Trophoblast cell (in vitro differentiated cells and primary cell): ENCODE measurements at regions not wholly inside any gene's neighbourhood (a gene's known extent, or its start where the extent isn't known, plus 50 kb on each side); places are given as distances from the start of the nearest gene placed in this dataset.

ENCODE experiments used
- DNase-seq, 2 donors: peaks; one replicate each; pipeline ENCODE4 v3.0.0-alpha.2; 2016
- H2AFZ ChIP-seq: 2 replicates; pipeline ENCODE4 v1.6.1; 2013; ENCODE audit warnings: low read length, moderate library complexity, mild to moderate bottlenecking; ENCODE audit not compliant: insufficient read depth, poor library complexity
- H2AK5ac ChIP-seq: 2 replicates; pipeline ENCODE4 v1.6.1; 2013; ENCODE audit warnings: mild to moderate bottlenecking, low read length
- H2BK120ac ChIP-seq: 2 replicates; pipeline ENCODE4 v1.6.1; 2013; ENCODE audit warnings: low read length, mild to moderate bottlenecking, moderate library complexity; ENCODE audit not compliant: insufficient read depth, poor library complexity
- H2BK12ac ChIP-seq: 2 replicates; pipeline ENCODE4 v1.6.1; 2013; ENCODE audit warnings: mild to moderate bottlenecking, low read length, moderate library complexity
- H2BK5ac ChIP-seq: 2 replicates; pipeline ENCODE4 v1.6.1; 2013; ENCODE audit warnings: low read length, low read depth, moderate library complexity, mild to moderate bottlenecking; ENCODE audit not compliant: poor library complexity
- H3K14ac ChIP-seq: 2 replicates; pipeline ENCODE4 v1.6.1; 2013; ENCODE audit warnings: mild to moderate bottlenecking, low read length
- H3K18ac ChIP-seq: 2 replicates; pipeline ENCODE4 v1.6.1; 2013; ENCODE audit warnings: mild to moderate bottlenecking, low read length
- H3K23ac ChIP-seq: 2 replicates; pipeline ENCODE4 v1.6.1; 2013; ENCODE audit warnings: low read length
- H3K27ac ChIP-seq: 2 replicates; pipeline ENCODE4 v1.5.1; 2013; ENCODE audit warnings: low read depth, mild to moderate bottlenecking, inconsistent platforms, low read length, moderate library complexity
- H3K27me3 ChIP-seq: 2 replicates; pipeline ENCODE4 v1.6.1; 2013; ENCODE audit warnings: inconsistent platforms, mild to moderate bottlenecking, low read length, moderate library complexity; ENCODE audit not compliant: insufficient read depth
- H3K36me3 ChIP-seq, 2 experiments: 1 replicate in 1 of 2; 2 replicates in 1 of 2; pipeline ENCODE4 v1.6.1; 2013; ENCODE audit warnings: low read length in 2 of 2, mild to moderate bottlenecking in 2 of 2, moderate library complexity in 1 of 2; ENCODE audit not compliant: insufficient read depth in 2 of 2, control insufficient read depth in 1 of 2
- H3K4ac ChIP-seq: 2 replicates; pipeline ENCODE4 v1.6.1; 2013; ENCODE audit warnings: low read depth, mild to moderate bottlenecking, low read length, moderate library complexity
- H3K4me1 ChIP-seq, 2 experiments: 1 replicate in 1 of 2; 2 replicates in 1 of 2; pipeline ENCODE4 v1.6.1; 2013; ENCODE audit warnings: low read length in 2 of 2, mild to moderate bottlenecking in 2 of 2, moderate library complexity in 1 of 2; ENCODE audit not compliant: insufficient read depth in 2 of 2, control insufficient read depth in 1 of 2
- H3K4me2 ChIP-seq: 2 replicates; pipeline ENCODE4 v1.6.1; 2013; ENCODE audit warnings: inconsistent platforms, mild to moderate bottlenecking, low read length, moderate library complexity
- H3K4me3 ChIP-seq: 2 replicates; pipeline ENCODE4 v1.5.1; 2013; ENCODE audit warnings: mild to moderate bottlenecking, low read depth, low read length, inconsistent platforms
- H3K79me1 ChIP-seq: one replicate; pipeline ENCODE4 v1.6.1; 2013; ENCODE audit warnings: low read length
- H3K79me2 ChIP-seq: 2 replicates; pipeline ENCODE4 v1.6.1; 2013; ENCODE audit warnings: low read length, mild to moderate bottlenecking; ENCODE audit not compliant: control insufficient read depth, insufficient read depth, poor library complexity
- H3K9ac ChIP-seq: 2 replicates; pipeline ENCODE4 v1.6.1; 2013; ENCODE audit warnings: mild to moderate bottlenecking, low read length
- H3K9me3 ChIP-seq: 2 replicates; pipeline ENCODE4 v1.6.1; 2013; ENCODE audit warnings: low read depth, mild to moderate bottlenecking, control low read depth, inconsistent platforms, low read length; ENCODE audit not compliant: insufficient read depth
- H4K12ac ChIP-seq: 2 replicates; pipeline ENCODE4 v1.6.1; 2013; ENCODE audit warnings: low read depth, mild to moderate bottlenecking, low read length, moderate library complexity
- H4K8ac ChIP-seq: 2 replicates; pipeline ENCODE4 v1.6.1; 2013; ENCODE audit warnings: low read depth, mild to moderate bottlenecking, low read length, moderate library complexity
- H4K91ac ChIP-seq: one replicate; pipeline ENCODE4 v1.6.1; 2013; ENCODE audit warnings: low read depth, mild to moderate bottlenecking, low read length, moderate library complexity
- WGBS: extraction: QIAGEN DNeasy Blood & Tissue Kit; methylation state at CpG from one replicate; pipeline ENCODE4 v1.1.7; 2013; ENCODE audit warnings: missing lambda C conversion rate; ENCODE audit not compliant: insufficient read length, insufficient coverage; ENCODE audit errors: extremely low coverage; 5-methylcytosine and 5-hydroxymethylcytosine counted together

- Histone ChIP-seq H3K23ac (no peak overlapping the region), H3K27ac (no peak overlapping the region), H3K9me3 (no peaks in the 10 kb centered on the region), H3K9ac (no peak overlapping the region), H2BK120ac (no peak overlapping the region), H2BK12ac (no peak overlapping the region), H3K4me3 (no peak overlapping the region), H3K36me3 (no peaks in the 10 kb centered on the region), H3K4me1 (no peaks in the 10 kb centered on the region), H3K14ac (no peak overlapping the region), H3K27me3 (no peaks in the 10 kb centered on the region), H3K4me2 (no peak overlapping the region), H3K4ac (no peak overlapping the region), H2AFZ (no peak overlapping the region), H3K79me1 (no peaks in the 10 kb centered on the region), H4K12ac (no peak overlapping the region), H2BK5ac (no peak overlapping the region), H3K18ac (no peak overlapping the region), H2AK5ac (no peak overlapping the region), H4K8ac (no peak overlapping the region), H4K91ac (no peak overlapping the region), H3K79me2 (no peaks in the 10 kb centered on the region)
- no CpG with 5 or more reads among the region's 2 CpGs for WGBS
- DNase-seq: no peak
Observed at GRCh38 chr1:60971330-60971729, 111.0 kb upstream of the NFIA start.

- Histone ChIP-seq H4K8ac (no peak overlapping the region), H3K9ac (no peak overlapping the region), H3K4me1 (no peaks in the 10 kb centered on the region), H2BK120ac (no peak overlapping the region), H3K9me3 (peaks cover 5% of the 10 kb centered on the region), H3K18ac (no peak overlapping the region), H4K12ac (no peak overlapping the region), H3K36me3 (no peaks in the 10 kb centered on the region), H3K27me3 (no peaks in the 10 kb centered on the region), H4K91ac (no peak overlapping the region), H2AK5ac (no peak overlapping the region), H3K4ac (no peak overlapping the region), H2AFZ (no peak overlapping the region), H3K79me1 (no peaks in the 10 kb centered on the region), H3K4me2 (no peak overlapping the region), H3K79me2 (no peaks in the 10 kb centered on the region), H2BK5ac (no peak overlapping the region), H2BK12ac (no peak overlapping the region), H3K23ac (no peak overlapping the region), H3K27ac (no peak overlapping the region), H3K4me3 (no peak overlapping the region), H3K14ac (no peak overlapping the region)
- DNase-seq: peak in 1 of 2 donors; percentile 22
- WGBS: no CpG with 5 or more reads among the region's 9 CpGs
Observed at GRCh38 chr1:60969971-60970509, 112.3 kb upstream of the NFIA start.

GRCh38 chr1:60965280-60965854 is 117.0 kb upstream of the NFIA start:
- H3K4me2 ChIP-seq: no peak overlapping the region
- no peak overlapping the region for H2AFZ ChIP-seq
- no peak overlapping the region for H3K14ac ChIP-seq
- H2BK5ac ChIP-seq: no peak overlapping the region
- H3K4me3 ChIP-seq: no peak overlapping the region
- H4K8ac ChIP-seq: no peak overlapping the region
- no peak overlapping the region for H2BK12ac ChIP-seq
- no peak overlapping the region for H3K18ac ChIP-seq
- no peaks in the 10 kb centered on the region for H3K79me2 ChIP-seq
- no peak overlapping the region for H4K12ac ChIP-seq
- WGBS: no CpG with 5 or more reads among the region's 2 CpGs
- H3K27me3 ChIP-seq: no peaks in the 10 kb centered on the region
- no peak overlapping the region for H3K9ac ChIP-seq
- no peak overlapping the region for H2AK5ac ChIP-seq
- H3K4me1 ChIP-seq: peaks cover 8 to 12% of the 10 kb centered on the region in 2 experiments
- H3K4ac ChIP-seq: no peak overlapping the region
- peaks cover 7% of the 10 kb centered on the region for H3K9me3 ChIP-seq
- DNase-seq: no peak
- no peak overlapping the region for H4K91ac ChIP-seq
- H3K79me1 ChIP-seq: peaks cover 4% of the 10 kb centered on the region
- H3K36me3 ChIP-seq: no peaks in the 10 kb centered on the region
- no peak overlapping the region for H3K27ac ChIP-seq
- no peak overlapping the region for H3K23ac ChIP-seq
- no peak overlapping the region for H2BK120ac ChIP-seq

- Histone ChIP-seq H4K91ac (no peak overlapping the region), H3K9me3 (peaks cover 7% of the 10 kb centered on the region), H3K4ac (no peak overlapping the region), H4K8ac (no peak overlapping the region), H3K79me1 (peaks cover 4% of the 10 kb centered on the region), H2AK5ac (no peak overlapping the region), H3K27ac (peak overlapping the region; percentile 20), H3K23ac (no peak overlapping the region), H3K18ac (no peak overlapping the region), H3K79me2 (no peaks in the 10 kb centered on the region), H3K14ac (no peak overlapping the region), H3K9ac (no peak overlapping the region), H2BK120ac (peak overlapping the region; percentile 38), H3K4me2 (no peak overlapping the region), H2BK5ac (peak overlapping the region; percentile 63), H3K27me3 (no peaks in the 10 kb centered on the region), H2AFZ (no peak overlapping the region), H2BK12ac (peak overlapping the region; percentile 23), H3K36me3 (no peaks in the 10 kb centered on the region), H3K4me1 (peaks cover 8 to 12% of the 10 kb centered on the region in 2 experiments), H3K4me3 (no peak overlapping the region), H4K12ac (no peak overlapping the region)
- peak; percentile 56 to 88 for DNase-seq
- no CpG with 5 or more reads among the region's 7 CpGs for WGBS
Observed at GRCh38 chr1:60963167-60963940, 119.0 kb upstream of the NFIA start.
